HG02884 (cell line): ENCODE measurements at regions not wholly inside any gene's neighbourhood (a gene's known extent, or its start where the extent isn't known, plus 50 kb on each side); places are given as distances from the start of the nearest gene placed in this dataset.
"Not testable (repeated sequence)": the region's sequence is repeated elsewhere in the genome, so short reads cannot be mapped to it uniquely, and the experiment has no call there.

Experiments used
- ATAC-seq: cut with Tn5 transposase; IDR thresholded peaks from one replicate; pipeline ENCODE4 v1.9.1; 2021; ENCODE audit warnings: mild to moderate bottlenecking, moderate library complexity; ENCODE audit not compliant: unreplicated experiment

- no peak for ATAC-seq
Observed at GRCh38 chr19:30267332-30267731, 104.9 kb upstream of the ZNF536 start.

DNA sequence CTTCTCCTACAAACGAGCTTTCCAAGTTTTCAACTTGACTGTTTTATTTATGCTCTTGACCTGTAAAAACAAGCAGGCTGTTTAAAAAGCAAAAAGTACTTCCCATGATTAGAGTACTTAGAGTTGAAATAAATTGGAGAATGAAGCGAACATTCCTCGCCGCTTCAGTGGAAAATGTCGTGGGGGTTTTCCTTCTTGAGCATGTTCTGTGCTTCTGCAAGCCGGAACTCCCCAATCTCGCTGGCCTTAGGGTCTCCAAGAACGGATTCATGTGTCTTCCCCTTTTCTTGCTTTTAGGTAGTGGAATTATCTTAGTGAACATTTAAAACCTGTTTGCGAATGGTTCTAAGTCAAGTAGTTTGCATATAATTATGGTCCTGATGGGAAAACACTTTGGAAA is 103.6 kb upstream of the ZNF536 start:
- ATAC-seq: no peak

GRCh38 chr19:30269638-30270037 is 102.5 kb upstream of the ZNF536 start:
- ATAC-seq: no peak

DNA sequence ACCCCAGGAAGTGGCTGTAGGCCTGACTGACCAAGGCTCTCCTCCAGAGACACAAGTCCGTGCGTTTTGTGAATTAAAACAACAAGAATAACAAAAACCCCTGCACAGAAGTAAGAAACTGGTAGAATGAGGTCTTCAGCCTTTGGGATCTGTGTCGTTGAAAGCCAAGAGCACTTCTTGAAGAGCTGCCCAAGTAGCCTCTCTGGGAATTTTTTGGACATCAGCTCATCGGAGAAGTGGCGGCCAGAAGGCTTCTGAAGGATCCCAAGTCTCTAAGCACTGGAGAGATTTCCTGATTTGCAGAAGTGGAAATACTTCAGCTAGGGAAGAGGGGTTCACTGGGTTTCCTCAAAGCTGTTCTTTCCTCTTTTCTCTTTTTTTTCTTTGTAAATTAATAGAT is 100.4 kb upstream of the ZNF536 start:
- no peak for ATAC-seq

DNA sequence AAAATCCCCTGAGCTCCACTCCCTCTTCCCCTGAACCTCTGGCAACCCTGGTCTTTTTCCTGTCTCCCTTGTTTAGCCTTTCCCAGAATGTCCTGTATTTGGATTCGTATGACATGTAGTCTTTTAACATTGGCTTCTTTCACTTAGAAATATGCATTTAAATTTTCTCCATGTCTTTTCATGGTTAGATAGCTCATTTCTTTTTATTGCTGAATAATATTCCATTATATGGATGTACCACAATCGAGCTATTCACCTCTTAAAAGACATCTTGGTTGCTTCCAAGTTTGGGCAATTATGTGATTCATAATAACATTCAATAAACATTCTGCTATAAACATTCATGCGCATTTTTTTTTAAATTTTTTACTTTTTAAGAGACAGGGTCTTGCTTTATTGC is 99.6 kb upstream of the ZNF536 start:
- ATAC-seq: no peak

DNA sequence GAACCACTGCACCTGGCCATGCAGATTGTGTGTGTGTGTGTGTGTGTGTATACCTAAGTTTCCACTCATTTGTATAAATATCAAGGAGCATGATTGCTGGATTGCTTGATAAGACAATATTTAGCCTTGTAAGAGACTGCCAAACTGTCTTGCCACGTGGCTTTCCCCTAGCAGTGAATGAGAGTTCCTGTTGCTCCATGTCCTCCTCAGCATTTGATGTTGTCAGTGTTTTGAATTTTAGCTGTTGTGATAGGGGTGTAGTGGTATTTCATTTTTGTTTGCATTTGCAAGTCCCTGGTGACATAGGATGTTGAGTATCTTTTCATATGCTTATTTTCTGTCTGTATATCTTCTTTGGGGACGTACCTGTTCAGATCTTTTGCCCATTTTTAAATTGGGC is 99.0 kb upstream of the ZNF536 start:
- no peak for ATAC-seq

DNA sequence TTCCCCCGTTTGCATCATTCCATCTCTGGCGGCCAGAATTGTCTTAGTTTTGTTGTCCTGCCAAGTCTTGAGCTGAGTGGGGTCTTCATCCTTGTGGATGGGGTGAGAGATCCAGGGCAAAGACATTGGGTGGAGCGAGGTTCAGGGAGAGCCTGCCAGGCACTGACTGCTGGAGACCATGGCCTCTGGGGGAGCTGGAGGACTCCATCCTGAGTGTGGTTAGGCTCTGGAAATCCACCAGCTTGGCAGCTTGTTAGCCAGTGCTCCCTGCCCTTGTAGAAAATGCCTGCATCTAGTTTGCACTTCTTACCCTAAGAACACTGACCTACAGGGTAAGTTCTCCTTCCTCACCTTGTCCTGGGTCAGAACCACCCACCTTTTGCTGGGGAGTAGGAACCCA is 97.2 kb upstream of the ZNF536 start:
- no peak for ATAC-seq

GRCh38 chr19:30276011-30276882 is 95.9 kb upstream of the ZNF536 start:
- ATAC-seq: no peak

GRCh38 chr19:30276883-30277280 is 95.3 kb upstream of the ZNF536 start:
- no peak for ATAC-seq

- no peak for ATAC-seq
Observed at GRCh38 chr19:30277941-30278881, 94.0 kb upstream of the ZNF536 start.

DNA sequence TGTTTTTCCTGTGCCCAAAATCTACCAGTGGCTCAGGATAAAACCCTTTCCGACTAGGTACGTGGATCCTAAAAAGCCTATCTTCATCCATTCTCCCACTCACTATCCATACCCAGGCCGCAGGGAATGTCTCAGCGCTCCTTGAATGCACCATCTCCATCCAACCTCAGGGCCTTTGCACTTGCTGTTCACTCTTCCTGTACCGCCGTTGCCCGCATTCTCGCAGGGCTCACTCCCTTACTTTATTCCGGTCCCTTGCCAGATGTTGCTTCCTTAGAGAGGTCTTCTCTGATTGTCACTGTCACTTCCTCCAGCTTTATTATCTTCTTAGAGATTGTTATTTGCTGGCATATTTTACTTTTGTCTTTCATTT is 93.3 kb upstream of the ZNF536 start:
- ATAC-seq: no peak

DNA sequence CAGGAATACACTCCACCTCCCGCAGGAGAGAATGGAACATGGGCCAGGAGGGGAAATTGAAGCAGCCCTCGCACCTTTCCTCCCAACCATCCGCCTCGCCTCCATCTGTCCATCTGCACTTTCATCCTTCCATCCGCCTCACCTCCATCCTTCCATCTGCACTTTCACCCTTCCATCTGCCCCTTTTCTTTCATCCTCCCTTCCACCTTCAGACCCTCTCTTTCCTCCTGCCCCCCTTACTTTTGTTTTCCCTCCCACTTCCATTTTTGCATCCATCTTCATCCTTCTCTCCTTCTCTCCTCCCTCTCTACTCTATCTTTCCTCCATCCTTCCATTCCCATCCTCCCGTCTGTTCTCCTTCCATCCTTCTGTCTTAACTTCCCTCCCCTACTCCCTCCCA is 92.2 kb upstream of the ZNF536 start:
- no peak for ATAC-seq

DNA sequence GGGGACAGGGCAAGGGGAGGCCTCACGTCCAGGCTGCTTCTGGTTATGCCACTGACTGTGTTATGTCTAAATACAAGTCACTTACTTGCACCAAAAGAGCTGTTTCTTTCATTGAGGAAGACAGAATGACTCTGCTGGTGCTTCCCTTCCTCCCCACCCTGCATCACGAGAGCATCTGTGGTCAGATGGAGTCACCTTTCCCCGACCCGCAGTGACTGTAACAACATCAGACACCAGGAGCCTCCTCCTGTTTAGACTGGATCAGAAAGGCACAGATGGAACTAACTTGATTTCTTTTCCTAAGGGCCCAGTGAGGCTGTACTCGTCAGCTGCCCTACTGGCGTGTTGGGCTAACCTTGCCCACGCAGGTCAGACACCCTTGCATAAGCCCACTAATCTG is 90.3 kb upstream of the ZNF536 start:
- ATAC-seq: no peak

- no peak for ATAC-seq
Observed at GRCh38 chr19:30283556-30283955, 88.6 kb upstream of the ZNF536 start.

GRCh38 chr19:30284209-30284608 is 88.0 kb upstream of the ZNF536 start:
- ATAC-seq: no peak

GRCh38 chr19:30284885-30285284 is 87.3 kb upstream of the ZNF536 start:
- ATAC-seq: no peak

DNA sequence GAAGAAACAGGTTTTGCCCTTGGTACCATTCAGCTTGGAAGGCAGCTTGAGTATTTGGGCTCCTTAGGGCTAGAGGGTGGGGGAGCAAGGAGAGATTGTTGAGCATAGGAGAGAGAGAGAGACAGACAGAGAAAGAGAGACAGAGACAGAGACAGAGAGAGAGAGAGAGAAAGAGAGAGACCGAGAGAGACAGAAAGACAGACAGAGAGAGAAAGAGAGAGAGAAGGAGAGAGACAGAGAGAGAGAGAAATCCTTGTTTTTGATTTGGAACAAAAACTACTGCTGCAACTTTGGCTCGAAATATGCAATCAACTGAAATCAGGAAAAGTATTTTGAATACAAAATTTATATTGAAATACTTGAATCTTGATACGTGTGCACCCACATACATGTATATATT is 85.8 kb upstream of the ZNF536 start:
- ATAC-seq: no peak

DNA sequence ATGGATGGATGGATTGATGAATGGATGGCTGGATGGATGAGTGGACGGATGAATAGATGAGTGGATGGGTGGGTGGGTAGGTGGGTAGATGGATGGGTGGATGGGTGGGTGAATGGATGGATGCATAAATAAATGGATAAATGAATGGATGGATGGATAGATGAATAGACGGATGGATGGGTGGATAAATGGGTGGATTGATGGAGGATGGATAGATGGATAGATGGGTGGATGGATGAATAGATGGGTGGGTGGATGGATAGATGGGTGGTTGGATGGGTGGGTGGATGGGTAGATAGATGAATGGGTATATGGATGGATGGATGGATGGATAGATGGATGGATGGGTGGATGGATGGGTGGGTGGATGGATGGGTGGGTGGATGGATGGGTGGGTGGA is 84.9 kb upstream of the ZNF536 start:
- ATAC-seq: no peak

- ATAC-seq: no peak
Observed at GRCh38 chr19:30287973-30288372, 84.2 kb upstream of the ZNF536 start.

GRCh38 chr19:30288911-30289310 is 83.3 kb upstream of the ZNF536 start:
- ATAC-seq: no peak

DNA sequence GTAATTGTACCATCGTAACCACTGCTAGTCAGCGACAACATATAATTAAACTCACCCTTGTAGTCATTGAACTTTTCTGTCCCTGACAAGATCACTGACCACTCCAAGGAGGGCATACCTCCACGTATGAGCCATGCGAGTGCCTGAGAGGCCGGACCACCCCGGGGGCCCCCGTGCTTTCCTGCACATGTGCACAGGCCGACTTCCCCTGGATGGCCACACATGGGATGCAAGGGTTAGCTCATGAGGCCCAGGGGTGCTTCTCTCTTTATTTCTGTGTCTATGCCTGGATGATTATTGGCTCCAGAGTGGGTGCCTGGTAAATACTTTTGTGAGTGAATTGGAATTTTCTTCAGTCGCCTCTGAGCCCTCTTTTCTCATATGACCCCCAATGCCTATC is 82.8 kb upstream of the ZNF536 start:
- ATAC-seq: no peak

- ATAC-seq: not testable (repeated sequence)
Observed at GRCh38 chr19:30290805-30291204, 81.4 kb upstream of the ZNF536 start.
